ENCODE measurements at regions not wholly inside any gene's neighbourhood (a gene's known extent, or its start where the extent isn't known, plus 50 kb on each side); places are given as distances from the start of the nearest gene placed in this dataset.

DNA sequence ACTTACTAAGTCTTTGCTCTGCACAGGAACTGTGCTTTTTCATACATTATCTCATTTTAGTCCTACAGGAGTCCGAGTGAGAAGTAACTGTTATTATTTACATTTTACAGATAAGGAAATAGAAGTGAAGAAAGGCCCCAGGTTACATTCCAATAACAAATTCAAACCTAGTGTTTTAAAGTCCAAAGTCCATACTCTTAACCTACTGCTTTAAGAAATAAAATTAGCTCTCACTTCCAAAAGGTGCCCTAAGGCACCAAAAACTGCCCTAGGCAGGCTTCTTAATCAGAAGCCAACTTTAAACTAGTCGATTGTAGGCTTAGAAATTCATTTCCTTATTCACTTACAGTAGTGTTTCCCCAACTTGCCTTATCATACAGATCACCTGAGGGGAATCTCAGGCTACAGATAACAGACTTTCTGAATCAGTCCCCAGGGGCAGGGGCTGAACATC lies 555.9 kb downstream of the DIAPH3 start:
- Histone ChIP-seq H3K27me3 (ENCODE audit: insufficient read depth, low read depth, severe bottlenecking) (no peaks in the 10 kb centered on the region), H3K9me3 (ENCODE audit: severe bottlenecking) (no peaks in the 10 kb centered on the region), H3K4me3 (ENCODE audit: low read depth, low read length) (no peak overlapping the region), H3K27ac (no peak overlapping the region), H3K36me3 (no peaks in the 10 kb centered on the region)
- TF ChIP-seq, protein P1, sequence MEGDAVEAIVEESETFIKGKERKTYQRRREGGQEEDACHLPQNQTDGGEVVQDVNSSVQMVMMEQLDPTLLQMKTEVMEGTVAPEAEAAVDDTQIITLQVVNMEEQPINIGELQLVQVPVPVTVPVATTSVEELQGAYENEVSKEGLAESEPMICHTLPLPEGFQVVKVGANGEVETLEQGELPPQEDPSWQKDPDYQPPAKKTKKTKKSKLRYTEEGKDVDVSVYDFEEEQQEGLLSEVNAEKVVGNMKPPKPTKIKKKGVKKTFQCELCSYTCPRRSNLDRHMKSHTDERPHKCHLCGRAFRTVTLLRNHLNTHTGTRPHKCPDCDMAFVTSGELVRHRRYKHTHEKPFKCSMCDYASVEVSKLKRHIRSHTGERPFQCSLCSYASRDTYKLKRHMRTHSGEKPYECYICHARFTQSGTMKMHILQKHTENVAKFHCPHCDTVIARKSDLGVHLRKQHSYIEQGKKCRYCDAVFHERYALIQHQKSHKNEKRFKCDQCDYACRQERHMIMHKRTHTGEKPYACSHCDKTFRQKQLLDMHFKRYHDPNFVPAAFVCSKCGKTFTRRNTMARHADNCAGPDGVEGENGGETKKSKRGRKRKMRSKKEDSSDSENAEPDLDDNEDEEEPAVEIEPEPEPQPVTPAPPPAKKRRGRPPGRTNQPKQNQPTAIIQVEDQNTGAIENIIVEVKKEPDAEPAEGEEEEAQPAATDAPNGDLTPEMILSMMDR (IDR thresholded peaks at IDR 0.05; ENCODE audit: low read depth, low read length): no peak
- no peak for DNase-seq

- TF ChIP-seq, protein P1 (IDR thresholded peaks at IDR 0.05; ENCODE audit: low read depth, low read length): no peak
- Histone ChIP-seq H3K27ac (no peak overlapping the region), H3K27me3 (ENCODE audit: insufficient read depth, low read depth, severe bottlenecking) (no peaks in the 10 kb centered on the region), H3K4me3 (ENCODE audit: low read depth, low read length) (no peak overlapping the region), H3K9me3 (ENCODE audit: severe bottlenecking) (no peaks in the 10 kb centered on the region), H3K36me3 (no peaks in the 10 kb centered on the region)
- no peak for DNase-seq
Observed at GRCh38 chr13:59609421-59609820, 554.3 kb downstream of the DIAPH3 start.

Data from WERI-Rb-1 (cell line).